ENCODE measurements at regions not wholly inside any gene's neighbourhood (a gene's known extent, or its start where the extent isn't known, plus 50 kb on each side); places are given as distances from the start of the nearest gene placed in this dataset.

GRCh38 chr5:130678637-130679036, 486.4 kb downstream of the HINT1 start (continued):
- TF ChIP-seq SP1 (IDR thresholded peaks at IDR 0.05; ENCODE audit: low read depth, low read length) (no peak), POLR2A (IDR thresholded peaks at IDR 0.05; ENCODE audit: control extremely low read depth in 1 of 2, low read depth in 2 of 2, low read length in 2 of 2) (no peak), PHF8 (conservative IDR thresholded peaks at IDR 0.05; ENCODE audit: low read depth, low read length) (no peak), ZNF274 (IDR thresholded peaks at IDR 0.05; ENCODE audit: borderline replicate concordance, extremely low read depth, low read length) (no peak), POU5F1 (IDR thresholded peaks at IDR 0.05; ENCODE audit: low read depth, low read length) (no peak)

Measured in H1 (cell line).